ENCODE measurements at regions not wholly inside any gene's neighbourhood (a gene's known extent, or its start where the extent isn't known, plus 50 kb on each side); places are given as distances from the start of the nearest gene placed in this dataset.
"Not testable (repeated sequence)": the region's sequence is repeated elsewhere in the genome, so short reads cannot be mapped to it uniquely, and the experiment has no call there.

DNA sequence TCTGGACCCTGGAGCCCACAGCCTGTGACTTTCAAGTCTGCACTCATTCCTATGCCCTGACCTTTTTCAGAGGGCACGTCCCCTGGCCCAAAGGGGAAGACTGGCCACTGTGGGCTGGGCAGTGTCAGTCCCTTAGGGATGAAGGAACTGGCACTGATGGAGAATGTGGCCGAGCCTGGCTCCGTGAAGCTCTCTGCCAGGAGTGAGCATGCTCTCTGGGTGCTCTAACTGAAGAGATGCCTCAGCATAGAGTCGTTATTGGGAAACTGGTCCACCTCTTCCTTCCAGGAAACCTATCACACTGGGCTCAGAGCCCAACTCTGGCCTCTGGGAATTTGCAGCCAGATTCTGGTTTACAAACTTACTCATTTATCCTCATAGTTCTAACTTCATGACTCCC, 87.3 kb upstream of the OSBPL11 start:
- DNase-seq (ENCODE audit: low read depth in 1 of 2, low spot score in 2 of 2); H3K27ac ChIP-seq; H3K27me3 ChIP-seq (replicated peaks); H3K4me3 ChIP-seq; H3K36me3 ChIP-seq; H3K4me1 ChIP-seq (replicated peaks); H3K9me3 ChIP-seq (replicated peaks): not testable (repeated sequence)

GRCh38 chr3:125683067-125683829, 88.0 kb upstream of the OSBPL11 start:
- no peaks in the 10 kb centered on the region for H3K9me3 ChIP-seq (replicated peaks)
- DNase-seq (ENCODE audit: low read depth in 1 of 2, low spot score in 2 of 2), result no peak
- H3K36me3 ChIP-seq, result no peaks in the 10 kb centered on the region
- no peaks in the 10 kb centered on the region for H3K27me3 ChIP-seq (replicated peaks)
- no peak overlapping the region for H3K4me3 ChIP-seq
- no peak overlapping the region for H3K27ac ChIP-seq
- H3K4me1 ChIP-seq (replicated peaks), result no peaks in the 10 kb centered on the region

GRCh38 chr3:125684199-125684598, 88.9 kb upstream of the OSBPL11 start:
- H3K4me1 ChIP-seq (replicated peaks), result no peaks in the 10 kb centered on the region
- H3K27me3 ChIP-seq (replicated peaks), result no peaks in the 10 kb centered on the region
- DNase-seq (ENCODE audit: low read depth in 1 of 2, low spot score in 2 of 2), result no peak
- H3K9me3 ChIP-seq (replicated peaks), result no peaks in the 10 kb centered on the region
- H3K4me3 ChIP-seq, result no peak overlapping the region
- H3K36me3 ChIP-seq, result no peaks in the 10 kb centered on the region
- no peak overlapping the region for H3K27ac ChIP-seq

- H3K4me3 ChIP-seq; H3K27ac ChIP-seq; H3K9me3 ChIP-seq (replicated peaks); H3K4me1 ChIP-seq (replicated peaks); H3K27me3 ChIP-seq (replicated peaks); H3K36me3 ChIP-seq: not testable (repeated sequence)
- peak in 1 of 2 experiments; percentile 7 for DNase-seq (ENCODE audit: low read depth in 1 of 2, low spot score in 2 of 2)
Measured at GRCh38 chr3:125685741-125686140, 90.4 kb upstream of the OSBPL11 start.

- H3K9me3 ChIP-seq (replicated peaks), result no peaks in the 10 kb centered on the region
- no peaks in the 10 kb centered on the region for H3K4me1 ChIP-seq (replicated peaks)
- H3K27ac ChIP-seq, result no peak overlapping the region
- H3K36me3 ChIP-seq, result no peaks in the 10 kb centered on the region
- H3K27me3 ChIP-seq (replicated peaks), result no peaks in the 10 kb centered on the region
- H3K4me3 ChIP-seq, result no peak overlapping the region
- no peak for DNase-seq (ENCODE audit: low read depth in 1 of 2, low spot score in 2 of 2)
Measured at GRCh38 chr3:125692361-125692760, 97.1 kb upstream of the OSBPL11 start.

GRCh38 chr3:125693887-125694286, 98.6 kb upstream of the OSBPL11 start:
- H3K27ac ChIP-seq, result no peak overlapping the region
- H3K9me3 ChIP-seq (replicated peaks), result no peaks in the 10 kb centered on the region
- DNase-seq (ENCODE audit: low read depth in 1 of 2, low spot score in 2 of 2), result no peak

DNA sequence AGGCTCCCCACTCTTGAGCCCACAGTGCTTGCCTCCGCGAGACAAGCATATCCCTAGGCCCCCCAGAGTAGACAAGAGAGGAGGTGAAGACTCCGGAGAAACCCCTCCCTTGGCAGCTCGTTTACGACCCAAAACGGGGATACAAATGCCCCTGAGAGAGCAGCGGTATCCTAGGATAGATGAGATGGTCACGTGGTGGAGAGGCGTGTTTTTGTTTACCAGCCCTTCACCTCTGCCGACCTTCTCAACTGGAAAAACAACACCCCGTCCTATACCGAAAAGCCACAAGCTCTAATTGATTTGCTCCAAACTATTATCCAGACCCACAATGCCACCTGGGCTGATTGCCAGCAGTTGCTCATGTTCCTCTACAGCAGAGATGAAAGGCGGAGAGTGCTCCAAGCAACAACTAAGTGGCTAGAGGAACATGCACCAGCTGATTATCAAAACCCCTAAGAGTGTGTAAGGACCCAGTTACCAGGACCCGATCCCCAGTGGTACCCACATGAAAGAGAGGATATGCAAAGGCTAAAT, 99.5 kb upstream of the OSBPL11 start:
- no peak overlapping the region for H3K27ac ChIP-seq
- no peaks in the 10 kb centered on the region for H3K36me3 ChIP-seq
- no peaks in the 10 kb centered on the region for H3K9me3 ChIP-seq (replicated peaks)
- H3K4me1 ChIP-seq (replicated peaks), result no peaks in the 10 kb centered on the region
- H3K4me3 ChIP-seq, result no peak overlapping the region
- H3K27me3 ChIP-seq (replicated peaks), result no peaks in the 10 kb centered on the region
- no peak for DNase-seq (ENCODE audit: low read depth in 1 of 2, low spot score in 2 of 2)

More at GRCh38 chr3:125693887-125694286, 98.6 kb upstream of the OSBPL11 start:
- Histone ChIP-seq H3K27me3 (replicated peaks) (no peaks in the 10 kb centered on the region), H3K4me3 (no peak overlapping the region), H3K4me1 (replicated peaks) (no peaks in the 10 kb centered on the region), H3K36me3 (no peaks in the 10 kb centered on the region)

DNA sequence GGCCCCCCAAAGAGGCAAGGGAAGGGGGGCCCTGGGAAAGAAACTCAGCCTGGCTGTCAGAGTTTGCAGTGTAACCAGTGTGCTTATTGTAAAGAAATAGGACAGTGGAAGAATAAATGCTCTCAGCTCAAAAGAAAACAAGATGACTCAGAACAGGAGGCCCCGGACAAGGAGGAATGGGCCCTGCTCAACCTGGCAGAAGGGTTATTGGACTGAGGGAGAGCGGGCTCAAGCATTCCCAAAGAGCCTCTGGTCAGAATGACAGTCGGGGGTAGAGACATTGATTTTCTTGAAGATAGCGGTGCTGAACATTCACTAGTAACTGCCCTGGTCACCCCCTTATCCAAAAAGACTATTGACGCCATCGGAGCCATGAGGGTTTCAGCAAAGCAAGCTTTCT, 100.4 kb upstream of the OSBPL11 start:
- H3K4me1 ChIP-seq (replicated peaks), result no peaks in the 10 kb centered on the region

GRCh38 chr3:125697126-125697525, 101.8 kb upstream of the OSBPL11 start:
- not testable (repeated sequence) for H3K27ac ChIP-seq; H3K4me1 ChIP-seq (replicated peaks); H3K27me3 ChIP-seq (replicated peaks); H3K9me3 ChIP-seq (replicated peaks); DNase-seq (ENCODE audit: low read depth in 1 of 2, low spot score in 2 of 2); H3K4me3 ChIP-seq; H3K36me3 ChIP-seq

More for the DNA sequence above, 100.4 kb upstream of the OSBPL11 start:
- DNase-seq (ENCODE audit: low read depth in 1 of 2, low spot score in 2 of 2), result no peak
- Histone ChIP-seq H3K27ac (no peak overlapping the region), H3K36me3 (no peaks in the 10 kb centered on the region), H3K27me3 (replicated peaks) (no peaks in the 10 kb centered on the region), H3K4me3 (no peak overlapping the region), H3K9me3 (replicated peaks) (no peaks in the 10 kb centered on the region)

DNA sequence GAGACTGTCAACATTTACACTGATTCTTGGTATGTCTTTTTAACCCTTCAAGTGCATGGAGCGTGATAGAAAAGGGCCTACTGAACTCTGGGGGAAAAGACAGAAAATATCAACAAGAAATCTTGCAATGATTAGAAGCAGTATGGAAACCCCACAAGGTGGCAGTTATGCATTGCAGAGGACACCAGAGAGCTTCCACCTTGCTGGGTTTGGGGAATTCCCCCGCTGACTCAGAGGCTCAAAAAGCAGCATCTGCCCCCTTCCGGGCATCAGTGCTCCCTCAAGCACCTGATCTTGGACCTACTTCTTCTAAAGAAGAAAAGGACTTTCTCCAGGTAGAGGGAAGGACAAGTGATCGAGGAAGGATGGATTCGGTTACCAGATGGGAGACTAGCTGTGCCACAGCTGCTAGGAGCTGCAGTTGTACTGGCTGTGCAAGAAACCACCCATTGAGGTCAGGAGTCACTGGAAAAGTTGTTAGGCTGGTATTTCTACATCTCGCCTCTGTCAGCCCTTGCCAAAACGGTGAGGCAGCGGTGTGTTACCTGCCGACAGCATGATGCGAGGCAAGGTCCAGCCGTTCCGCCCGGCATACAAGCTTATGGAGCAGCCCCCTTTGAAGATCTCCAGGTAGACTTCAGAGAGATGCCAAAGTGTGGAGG, 102.8 kb upstream of the OSBPL11 start:
- H3K4me3 ChIP-seq; H3K27ac ChIP-seq; H3K36me3 ChIP-seq; H3K4me1 ChIP-seq (replicated peaks); H3K27me3 ChIP-seq (replicated peaks); DNase-seq (ENCODE audit: low read depth in 1 of 2, low spot score in 2 of 2); H3K9me3 ChIP-seq (replicated peaks): not testable (repeated sequence)

- H3K27me3 ChIP-seq (replicated peaks), result no peaks in the 10 kb centered on the region
- no peaks in the 10 kb centered on the region for H3K4me1 ChIP-seq (replicated peaks)
- no peak for DNase-seq (ENCODE audit: low read depth in 1 of 2, low spot score in 2 of 2)
- no peak overlapping the region for H3K27ac ChIP-seq
- H3K4me3 ChIP-seq, result no peak overlapping the region
- no peaks in the 10 kb centered on the region for H3K36me3 ChIP-seq
- H3K9me3 ChIP-seq (replicated peaks), result no peaks in the 10 kb centered on the region
Measured at GRCh38 chr3:125715651-125716050, 120.4 kb upstream of the OSBPL11 start.

GRCh38 chr3:125732151-125732550, 136.9 kb upstream of the OSBPL11 start:
- not testable (repeated sequence) for DNase-seq (ENCODE audit: low read depth in 1 of 2, low spot score in 2 of 2); H3K4me3 ChIP-seq; H3K27ac ChIP-seq; H3K36me3 ChIP-seq; H3K4me1 ChIP-seq (replicated peaks); H3K9me3 ChIP-seq (replicated peaks); H3K27me3 ChIP-seq (replicated peaks)

GRCh38 chr3:125741991-125742718, 146.9 kb upstream of the OSBPL11 start:
- not testable (repeated sequence) for H3K9me3 ChIP-seq (replicated peaks); H3K4me3 ChIP-seq; H3K27me3 ChIP-seq (replicated peaks); H3K4me1 ChIP-seq (replicated peaks); H3K36me3 ChIP-seq; H3K27ac ChIP-seq; DNase-seq (ENCODE audit: low read depth in 1 of 2, low spot score in 2 of 2)

DNA sequence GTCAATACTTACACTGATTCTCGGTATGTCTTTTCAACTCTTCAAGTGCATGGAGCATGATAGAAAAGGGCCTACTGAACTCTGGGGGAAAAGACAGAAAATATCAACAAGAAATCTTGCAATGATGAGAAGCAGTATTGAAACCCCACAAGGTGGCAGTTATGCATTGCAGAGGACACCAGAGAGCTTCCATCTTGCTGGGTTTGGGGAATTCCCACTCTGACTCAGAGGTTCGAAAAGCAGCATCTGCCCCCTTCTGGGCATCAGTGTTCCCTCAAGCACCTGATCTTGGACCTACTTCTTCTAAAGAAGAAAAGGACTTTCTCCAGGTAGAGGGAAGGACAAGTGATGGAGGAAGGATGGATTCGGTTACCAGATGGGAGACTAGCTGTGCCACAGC, 147.5 kb upstream of the OSBPL11 start:
- peak; percentile 6 to 50 for DNase-seq (ENCODE audit: low read depth in 1 of 2, low spot score in 2 of 2)
- not testable (repeated sequence) for H3K27me3 ChIP-seq (replicated peaks); H3K4me3 ChIP-seq; H3K27ac ChIP-seq; H3K9me3 ChIP-seq (replicated peaks); H3K36me3 ChIP-seq; H3K4me1 ChIP-seq (replicated peaks)

Data from SJSA1 (cell line).